ENCODE measurements at regions not wholly inside any gene's neighbourhood (a gene's known extent, or its start where the extent isn't known, plus 50 kb on each side); places are given as distances from the start of the nearest gene placed in this dataset.
"Not testable (repeated sequence)": the region's sequence is repeated elsewhere in the genome, so short reads cannot be mapped to it uniquely, and the experiment has no call there.

GRCh38 chr3:26763723-26764122, 141.2 kb downstream of the LRRC3B start:
- no peak for DNase-seq

- DNase-seq = no peak
Observed at GRCh38 chr3:26766031-26766430, 143.5 kb downstream of the LRRC3B start.

GRCh38 chr3:26768068-26768651, 145.6 kb downstream of the LRRC3B start:
- DNase-seq = no peak

- DNase-seq = no peak
Observed at GRCh38 chr3:26799679-26800317, 177.2 kb downstream of the LRRC3B start.

- no peak for DNase-seq
Observed at GRCh38 chr3:26807272-26807671, 184.7 kb downstream of the LRRC3B start.

GRCh38 chr3:26825454-26825853, 202.9 kb downstream of the LRRC3B start:
- DNase-seq = no peak

- no peak for DNase-seq
Observed at GRCh38 chr3:26827169-26827568, 204.6 kb downstream of the LRRC3B start.

GRCh38 chr3:26838026-26838425, 215.5 kb downstream of the LRRC3B start:
- no peak for DNase-seq

GRCh38 chr3:26839001-26839400, 216.4 kb downstream of the LRRC3B start:
- no peak for DNase-seq

- DNase-seq = no peak
Observed at GRCh38 chr3:26840272-26840870, 217.8 kb downstream of the LRRC3B start.

GRCh38 chr3:26845194-26845593, 222.6 kb downstream of the LRRC3B start:
- no peak for DNase-seq

- DNase-seq = no peak
Observed at GRCh38 chr3:26847680-26848079, 225.1 kb downstream of the LRRC3B start.

GRCh38 chr3:26894443-26894842, 271.9 kb downstream of the LRRC3B start:
- no peak for DNase-seq

GRCh38 chr3:26915208-26915607, 292.6 kb downstream of the LRRC3B start:
- DNase-seq = no peak

- peak; percentile 43 for DNase-seq
Observed at GRCh38 chr3:26920646-26921478, 298.3 kb downstream of the LRRC3B start.

- DNase-seq = no peak
Observed at GRCh38 chr3:26931896-26932295, 309.3 kb downstream of the LRRC3B start.

GRCh38 chr3:26932752-26933151, 310.2 kb downstream of the LRRC3B start:
- no peak for DNase-seq

- DNase-seq = not testable (repeated sequence)
Observed at GRCh38 chr3:26945480-26945879, 322.9 kb downstream of the LRRC3B start.

GRCh38 chr3:26960382-26960781, 337.8 kb downstream of the LRRC3B start:
- no peak for DNase-seq

- no peak for DNase-seq
Observed at GRCh38 chr3:26962492-26963360, 340.2 kb downstream of the LRRC3B start.

GRCh38 chr3:26963361-26963743, 340.8 kb downstream of the LRRC3B start:
- DNase-seq = no peak

GRCh38 chr3:26964313-26964712, 341.7 kb downstream of the LRRC3B start:
- no peak for DNase-seq

- no peak for DNase-seq
Observed at GRCh38 chr3:26964836-26965235, 342.3 kb downstream of the LRRC3B start.
